B cell (primary cell): ENCODE measurements at regions not wholly inside any gene's neighbourhood (a gene's known extent, or its start where the extent isn't known, plus 50 kb on each side); places are given as distances from the start of the nearest gene placed in this dataset.

Experiments used
- ATAC-seq: fragments of 200-7000 bp; cut with Tn5 transposase; one replicate; pipeline ENCODE4 v1.10.0; 2021; ENCODE audit warnings: low read depth, mild to moderate bottlenecking, moderate number of reproducible peaks, moderate library complexity
- CTCF ChIA-PET: fragments of 350-600 bp; sonication (Branson Sonifier 250); formaldehyde crosslinking; loops from one replicate; lab custom pipeline; 2021; ENCODE audit warnings: antibody characterized with exemption, inconsistent platforms; lab: Charles Lee
- POLR2A ChIA-PET: fragments of 350-600 bp; sonication (Branson Sonifier 250); formaldehyde crosslinking; loops from one replicate; lab custom pipeline; 2021; ENCODE audit warnings: antibody characterized with exemption; lab: Charles Lee
- DNase-seq: peaks from one replicate; pipeline ENCODE4 v3.0.0; 2013
- H2AFZ ChIP-seq: 2 replicates; pipeline ENCODE4 v1.6.1; 2012; ENCODE audit warnings: mild to moderate bottlenecking, low read depth, low read length; ENCODE audit not compliant: insufficient read depth, poor library complexity, severe bottlenecking
- H3K27ac ChIP-seq, 2 donors: 1 replicate in 1 of 2; 2 replicates in 1 of 2; pipeline ENCODE4 v1.5.1; 2012 to 2013; ENCODE audit warnings: low read length in 2 of 2, mild to moderate bottlenecking in 2 of 2, moderate library complexity in 1 of 2
- H3K27me3 ChIP-seq, 4 experiments: fragments of 200-600 bp in 1 of 4; sonication (generic) in 1 of 4; replicated peaks in 1 of 4; 1 replicate in 2 of 4; 2 replicates in 2 of 4; pipeline versions ENCODE4 v1.6.1 to v1.7.0; 2013 to 2016; ENCODE audit warnings: low read length in 3 of 4, mild to moderate bottlenecking in 2 of 4, mixed read lengths in 1 of 4, moderate library complexity in 1 of 4; ENCODE audit not compliant: insufficient read depth in 4 of 4, control insufficient read depth in 3 of 4; ENCODE audit errors: control extremely low read depth in 1 of 4
- H3K36me3 ChIP-seq, 2 experiments: replicated peaks in 1 of 2; 1 replicate in 1 of 2; 2 replicates in 1 of 2; pipeline versions ENCODE4 v1.6.1 to v1.7.1; 2013; ENCODE audit warnings: low read length in 1 of 2; ENCODE audit not compliant: insufficient read depth in 2 of 2, control insufficient read depth in 1 of 2; ENCODE audit errors: control extremely low read depth in 1 of 2, extremely low read depth in 1 of 2
- H3K4me1 ChIP-seq, 2 donors: fragments of 200-600 bp in 1 of 2; sonication (generic) in 1 of 2; 1 replicate in 1 of 2; 2 replicates in 1 of 2; pipeline versions ENCODE4 v1.5.1 to v1.6.1; 2013 to 2017; ENCODE audit warnings: low read length in 2 of 2; ENCODE audit not compliant: control insufficient read depth in 2 of 2, insufficient read depth in 2 of 2
- H3K4me2 ChIP-seq: replicated peaks from 2 replicates; pipeline ENCODE3; 2012; ENCODE audit warnings: mild to moderate bottlenecking, low read depth, low read length; ENCODE audit not compliant: poor library complexity, severe bottlenecking
- H3K4me3 ChIP-seq, 5 experiments: fragments of 200-600 bp in 1 of 5; sonication (generic) in 1 of 5; 1 replicate in 3 of 5; 2 replicates in 2 of 5; pipeline versions ENCODE4 v1.5.1 to v1.7.0; 2011 to 2016; ENCODE audit warnings: low read length in 4 of 5, mild to moderate bottlenecking in 4 of 5, low read depth in 2 of 5, control low read depth in 1 of 5, moderate library complexity in 1 of 5; ENCODE audit not compliant: insufficient read depth in 1 of 5; ENCODE audit errors: control extremely low read depth in 1 of 5, extremely low read depth in 1 of 5
- H3K79me2 ChIP-seq: fragments of 200-600 bp; sonication (generic); one replicate; pipeline ENCODE4 v1.6.0; 2016; ENCODE audit warnings: low read length; ENCODE audit not compliant: control insufficient read depth, insufficient read depth
- H3K9ac ChIP-seq: fragments of 200-600 bp; sonication (generic); 2 replicates; pipeline ENCODE4 v1.6.1; 2017; ENCODE audit warnings: mild to moderate bottlenecking, low read length, moderate library complexity
- H3K9me3 ChIP-seq, 3 donors: one replicate each; pipeline versions ENCODE4 v1.6.1 to v1.7.1; 2013; ENCODE audit warnings: low read length in 2 of 3; ENCODE audit not compliant: control insufficient read depth in 2 of 3, insufficient read depth in 1 of 3; ENCODE audit errors: control extremely low read depth in 1 of 3
- H4K20me1 ChIP-seq: 2 replicates; pipeline ENCODE4 v1.6.0; 2012; ENCODE audit warnings: mild to moderate bottlenecking, low read length; ENCODE audit not compliant: insufficient read depth, control insufficient read depth, poor library complexity, severe bottlenecking
- H3K27ac Mint-ChIP-seq: one replicate; pipeline ENCODE4 v1.8.0; 2021; ENCODE audit warnings: mixed read lengths
- H3K27me3 Mint-ChIP-seq: one replicate; pipeline ENCODE4 v1.8.0; 2021; ENCODE audit warnings: mixed read lengths
- H3K4me1 Mint-ChIP-seq: one replicate; pipeline ENCODE4 v1.8.0; 2021; ENCODE audit warnings: mixed read lengths
- H3K4me3 Mint-ChIP-seq: one replicate; pipeline ENCODE4 v1.8.0; 2021; ENCODE audit warnings: mixed read lengths
- H3K9me3 Mint-ChIP-seq: one replicate; pipeline ENCODE4 v1.8.0; 2022; ENCODE audit warnings: mixed read lengths; ENCODE audit not compliant: insufficient read depth
- CTCF ChIP-seq: fragments of 200-600 bp; IDR thresholded peaks from one replicate; pipeline ENCODE4 v1.8.0; 2022; ENCODE audit warnings: antibody characterized with exemption, mild to moderate bottlenecking
- EZH2 ChIP-seq: IDR thresholded peaks from 2 replicates; pipeline ENCODE4 v1.6.1; 2012; ENCODE audit warnings: borderline replicate concordance, low read depth, mild to moderate bottlenecking, moderate library complexity, low read length; ENCODE audit not compliant: insufficient read depth, poor library complexity, severe bottlenecking
- WGBS: methylation state at CpG from one replicate; pipeline ENCODE4 v1.1.5; 2013; ENCODE audit warnings: missing lambda C conversion rate; ENCODE audit not compliant: insufficient coverage; 5-methylcytosine and 5-hydroxymethylcytosine counted together
- intact Hi-C: fragments of 100-400 bp; cut with micrococcal nuclease; formaldehyde crosslinking; loops from one replicate; pipeline ENCODE4 v1.10.0; 2022

- Mint-ChIP-seq H3K27me3 (peaks cover 4% of the 10 kb centered on the region), H3K4me3 (no peak overlapping the region), H3K27ac (no peak overlapping the region), H3K9me3 (no peaks in the 10 kb centered on the region), H3K4me1 (no peaks in the 10 kb centered on the region)
- Histone ChIP-seq H2AFZ (no peak overlapping the region), H3K27me3 (peaks cover 0 to 5% (median 0%) of the 10 kb centered on the region in 4 experiments), H3K79me2 (no peaks in the 10 kb centered on the region), H3K9ac (no peak overlapping the region), H3K9me3 (peaks cover 0 to 4% (median 0%) of the 10 kb centered on the region in 3 donors), H3K36me3 (no peaks in the 10 kb centered on the region), H4K20me1 (no peaks in the 10 kb centered on the region), H3K27ac (no peak overlapping the region), H3K4me3 (no peak overlapping the region), H3K4me1 (no peaks in the 10 kb centered on the region), H3K4me2 (no peak overlapping the region)
- no peak for ATAC-seq
- ChIA-PET POLR2A (no interaction called here), CTCF (no interaction called here)
- TF ChIP-seq CTCF: no peak
- TF ChIP-seq EZH2: no peak
- intact Hi-C loops: no loop called here
- WGBS: 56% methylated on average over 8 of the region's 10 CpGs
- no peak for DNase-seq
Observed at GRCh38 chr22:23495614-23496444, 84.3 kb downstream of the IGLL1 start.

- peaks cover 0 to 4% (median 0%) of the 10 kb centered on the region in 3 donors for H3K9me3 ChIP-seq
- H3K79me2 ChIP-seq: no peaks in the 10 kb centered on the region
- Mint-ChIP-seq H3K27me3 (peaks cover 4% of the 10 kb centered on the region), H3K9me3 (no peaks in the 10 kb centered on the region), H3K4me1 (no peaks in the 10 kb centered on the region), H3K27ac (no peak overlapping the region), H3K4me3 (no peak overlapping the region)
- ChIA-PET POLR2A (no interaction called here), CTCF (no interaction called here)
- DNase-seq (no peak), ATAC-seq (no peak)
- TF ChIP-seq CTCF (no peak), EZH2 (no peak)
- H3K4me2 ChIP-seq: no peak overlapping the region
- H3K27ac ChIP-seq: no peak overlapping the region
- no peaks in the 10 kb centered on the region for H4K20me1 ChIP-seq
- no peak overlapping the region for H2AFZ ChIP-seq
- H3K9ac ChIP-seq: no peak overlapping the region
- H3K36me3 ChIP-seq: no peaks in the 10 kb centered on the region
- intact Hi-C loops: no loop called here
- H3K4me1 ChIP-seq: no peaks in the 10 kb centered on the region
- H3K4me3 ChIP-seq: no peak overlapping the region
- no CpG with 5 or more reads among the region's 1 CpG for WGBS
- peaks cover 0 to 5% (median 0%) of the 10 kb centered on the region in 4 experiments for H3K27me3 ChIP-seq
Observed at GRCh38 chr22:23494930-23495266, 85.2 kb downstream of the IGLL1 start.
